HL-60 (cell line): ENCODE measurements at regions not wholly inside any gene's neighbourhood (a gene's known extent, or its start where the extent isn't known, plus 50 kb on each side); places are given as distances from the start of the nearest gene placed in this dataset.
A peak's percentile ranks its signal among the peaks of the same experiment; 100 is the strongest.
"Not testable (repeated sequence)": the region's sequence is repeated elsewhere in the genome, so short reads cannot be mapped to it uniquely, and the experiment has no call there.

Experiments
- DNase-seq, 2 experiments: peaks; one replicate each; pipeline ENCODE4 v3.0.0-alpha.2; 2010 to 2020; ENCODE audit warnings: low read depth in 1 of 2, low spot score in 1 of 2
- H3K27ac ChIP-seq: fragments of 250-450 bp; sonication (Bioruptor Pico); replicated peaks from 2 replicates; pipeline ENCODE4 v1.5.1; 2020; ENCODE audit warnings: mild to moderate bottlenecking, moderate library complexity
- H3K27me3 ChIP-seq: fragments of 250-450 bp; sonication (Bioruptor Pico); 2 replicates; pipeline ENCODE4 v1.5.1; 2021; ENCODE audit warnings: mild to moderate bottlenecking, moderate library complexity; ENCODE audit not compliant: insufficient read depth, poor library complexity, severe bottlenecking
- H3K4me3 ChIP-seq: replicated peaks from 2 replicates; pipeline ENCODE4 v1.5.1; 2011; ENCODE audit warnings: mild to moderate bottlenecking, control low read depth, low read length; ENCODE audit not compliant: insufficient read depth
- POLR2AphosphoS5 ChIP-seq: IDR thresholded peaks from 2 replicates; pipeline ENCODE4 v1.6.1; 2012; ENCODE audit warnings: low read depth

DNA sequence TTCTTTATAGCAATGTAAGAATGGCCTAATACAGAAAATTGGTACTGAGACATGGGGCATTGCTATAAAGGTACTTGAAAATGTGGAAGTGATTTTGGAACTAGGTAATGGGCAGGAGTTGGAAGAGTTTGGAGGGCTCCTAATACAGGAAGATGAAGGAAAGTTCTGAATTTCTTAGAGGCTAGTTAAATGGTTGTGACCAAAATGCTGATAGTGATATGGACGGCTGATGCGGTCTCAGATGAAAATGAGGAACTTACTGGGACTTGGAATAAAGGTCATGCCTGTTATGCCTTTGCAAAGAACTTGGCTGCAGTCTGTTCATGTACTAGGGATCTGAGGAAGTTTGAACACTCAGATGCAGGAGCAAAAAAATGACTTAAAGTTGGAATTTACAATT is 132.2 kb upstream of the ZNG1F start:
- H3K27ac ChIP-seq, H3K27me3 ChIP-seq, H3K4me3 ChIP-seq: not testable (repeated sequence)
- peak in 1 of 2 experiments; percentile 0 for DNase-seq

DNA sequence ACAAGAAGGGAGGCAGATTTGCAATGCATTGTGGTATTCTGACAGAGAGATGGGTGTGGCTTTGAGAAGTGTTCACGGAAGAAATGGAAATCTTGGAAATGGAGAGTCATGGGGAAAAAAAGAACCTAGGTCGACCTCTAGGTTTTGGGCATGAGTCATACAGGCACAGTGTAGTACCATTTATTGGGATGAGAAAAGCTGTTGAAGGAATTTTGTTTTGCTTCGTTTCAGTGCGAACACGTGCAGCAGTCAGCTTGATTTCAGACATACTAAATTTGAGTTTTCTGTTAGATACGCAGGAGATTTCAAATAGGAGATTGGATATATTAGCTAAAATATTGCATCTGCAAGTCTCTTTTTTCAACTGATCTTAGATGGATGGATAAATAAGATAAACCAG is 119.8 kb upstream of the ZNG1F start:
- DNase-seq, H3K27me3 ChIP-seq, H3K27ac ChIP-seq, H3K4me3 ChIP-seq: not testable (repeated sequence)

- DNase-seq, H3K4me3 ChIP-seq, H3K27me3 ChIP-seq, H3K27ac ChIP-seq: not testable (repeated sequence)
These were observed 96.6 kb upstream of the ZNG1F start for GRCh38 chr9:41285744-41286143.

GRCh38 chr9:41280299-41281238 is 91.5 kb upstream of the ZNG1F start:
- H3K27me3 ChIP-seq, H3K4me3 ChIP-seq, DNase-seq, H3K27ac ChIP-seq: not testable (repeated sequence)

- not testable (repeated sequence) for H3K27ac ChIP-seq, DNase-seq, H3K27me3 ChIP-seq, H3K4me3 ChIP-seq
These were observed 90.3 kb upstream of the ZNG1F start for GRCh38 chr9:41279437-41279836.

GRCh38 chr9:41279033-41279432 is 89.9 kb upstream of the ZNG1F start:
- H3K27me3 ChIP-seq, H3K4me3 ChIP-seq, DNase-seq, H3K27ac ChIP-seq: not testable (repeated sequence)

- Histone ChIP-seq H3K4me3 (peak overlapping the region; percentile 42), H3K27ac (peak overlapping the region; percentile 54)
- H3K27me3 ChIP-seq: not testable (repeated sequence)
- peak; percentile 39; the same call in 1 of the 2 replicates for TF ChIP-seq POLR2AphosphoS5
- DNase-seq: peak; percentile 33 to 74
These were observed 84.6 kb upstream of the ZNG1F start for GRCh38 chr9:41273549-41274267.

DNA sequence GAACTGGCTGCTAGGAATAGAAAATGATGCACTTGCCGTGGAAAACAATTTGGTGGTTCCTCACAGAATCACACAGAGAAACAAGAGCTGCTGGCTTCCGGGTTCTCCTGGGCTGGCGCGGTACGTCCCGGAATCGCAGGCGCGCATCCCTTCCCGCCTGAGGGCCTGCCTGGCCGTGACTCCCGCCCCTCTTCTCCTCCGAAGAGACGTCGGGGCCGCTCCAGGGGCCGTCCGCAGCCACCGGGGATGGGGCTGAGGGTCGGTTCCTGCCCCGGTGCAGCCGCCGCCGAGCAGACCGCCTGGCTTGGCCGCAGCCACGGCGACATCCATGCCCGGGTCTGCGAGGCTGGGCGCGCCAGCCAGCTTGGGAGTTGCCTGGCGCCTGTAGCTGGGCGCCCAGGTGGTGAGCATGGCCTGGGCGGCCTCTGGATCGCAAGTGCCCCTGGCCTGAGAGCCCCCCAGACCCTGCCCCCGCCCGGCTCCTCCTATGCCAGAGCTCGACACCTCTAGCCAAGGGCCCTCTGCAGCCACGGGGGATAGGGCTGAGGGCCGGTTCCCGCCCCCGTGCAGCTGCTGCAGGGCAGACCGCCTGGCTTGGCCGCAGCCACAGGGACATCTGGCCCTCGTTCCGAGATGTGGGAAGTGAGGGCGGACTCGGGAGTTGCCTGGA is 83.9 kb upstream of the ZNG1F start:
- peak overlapping the region; percentile 41; the same call in 1 of the 2 replicates for H3K27ac ChIP-seq
- peak overlapping the region; percentile 44 for H3K4me3 ChIP-seq
- not testable (repeated sequence) for H3K27me3 ChIP-seq
- DNase-seq: peak in 1 of 2 experiments; percentile 65

DNA sequence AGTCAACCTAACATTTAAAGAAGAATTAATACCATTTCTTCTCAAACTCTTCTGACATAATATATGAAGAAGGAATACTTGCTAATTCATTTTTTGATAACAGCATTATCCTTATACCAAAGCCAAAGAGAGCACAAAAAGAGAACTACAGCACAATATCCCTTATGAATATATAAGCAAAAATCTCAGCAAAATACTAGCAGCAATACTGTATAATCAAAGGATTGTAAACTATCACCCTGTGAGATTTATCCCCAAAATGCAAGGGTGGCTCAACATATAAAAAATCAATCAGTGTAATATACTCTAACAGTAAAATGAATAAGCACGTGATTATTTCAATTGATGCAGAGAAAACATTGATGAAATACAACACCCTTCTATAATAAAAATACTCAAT is 81.9 kb upstream of the ZNG1F start:
- H3K27ac ChIP-seq, H3K27me3 ChIP-seq, H3K4me3 ChIP-seq, DNase-seq: not testable (repeated sequence)

DNA sequence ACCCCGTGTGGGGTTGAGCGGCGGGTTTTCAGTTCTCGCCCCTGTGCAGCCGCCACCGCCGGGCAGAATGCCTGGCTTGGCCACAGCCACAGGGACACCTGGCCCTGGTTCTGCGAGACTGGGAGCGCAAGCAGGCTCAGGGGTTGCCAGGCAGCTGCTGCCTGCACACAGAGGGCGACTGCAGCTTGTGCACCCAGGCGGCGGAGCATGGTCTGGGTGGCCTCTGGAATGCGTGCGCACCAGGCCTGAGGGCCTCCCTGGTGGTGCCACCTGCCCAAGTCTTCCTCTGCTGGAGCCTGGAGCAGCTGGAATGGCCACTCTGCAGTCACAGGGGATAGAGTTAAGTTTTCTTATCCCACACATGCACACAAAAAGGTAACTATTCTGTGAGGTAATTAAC is 80.4 kb upstream of the ZNG1F start:
- H3K27me3 ChIP-seq, H3K27ac ChIP-seq, DNase-seq, H3K4me3 ChIP-seq: not testable (repeated sequence)

- DNase-seq, H3K4me3 ChIP-seq, H3K27me3 ChIP-seq, H3K27ac ChIP-seq: not testable (repeated sequence)
These were observed 79.9 kb upstream of the ZNG1F start for GRCh38 chr9:41269054-41269453.

DNA sequence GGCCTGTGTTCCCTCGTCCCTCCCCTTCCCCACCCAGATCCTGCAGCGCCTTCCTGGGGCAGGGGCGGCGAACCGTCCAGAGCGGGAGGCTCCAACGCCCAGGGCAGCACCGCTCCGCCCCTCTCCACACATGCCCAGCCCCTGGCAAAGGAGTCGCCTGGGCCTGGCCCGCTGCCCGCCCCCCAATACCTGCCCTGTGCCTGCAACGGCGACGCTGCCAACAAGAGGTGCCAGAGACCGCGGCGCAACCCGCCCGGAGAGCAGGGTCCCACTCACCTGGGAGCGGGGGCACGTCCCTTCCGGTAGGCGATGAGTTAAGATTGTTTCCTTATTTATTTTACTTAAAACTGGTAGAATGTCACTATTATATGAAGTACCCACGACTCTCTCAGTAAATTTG is 77.5 kb upstream of the ZNG1F start:
- not testable (repeated sequence) for H3K4me3 ChIP-seq, H3K27me3 ChIP-seq, DNase-seq, H3K27ac ChIP-seq

DNA sequence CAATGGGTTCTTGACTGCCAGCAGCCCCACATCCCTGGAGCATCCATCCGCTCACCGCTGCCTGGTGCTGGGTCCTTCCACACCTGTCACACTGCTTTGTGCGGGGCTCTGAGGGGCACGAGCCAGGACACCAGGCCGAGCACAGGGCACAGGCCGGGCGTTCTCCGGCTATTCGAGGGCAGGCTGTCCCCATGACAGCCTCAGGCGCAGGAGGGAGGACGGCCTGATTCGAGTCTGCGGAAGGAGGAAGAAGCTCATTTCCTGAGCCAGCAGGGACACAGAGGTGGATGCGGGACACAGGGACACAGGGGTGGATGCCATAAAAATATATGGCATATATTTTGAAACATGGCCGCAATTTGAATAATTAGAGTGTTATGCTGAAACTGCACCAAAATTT is 76.9 kb upstream of the ZNG1F start:
- not testable (repeated sequence) for H3K27ac ChIP-seq, H3K27me3 ChIP-seq, DNase-seq, H3K4me3 ChIP-seq

GRCh38 chr9:41251973-41252372 is 62.9 kb upstream of the ZNG1F start:
- not testable (repeated sequence) for H3K27ac ChIP-seq, H3K4me3 ChIP-seq, DNase-seq, H3K27me3 ChIP-seq
